ENCODE measurements at regions not wholly inside any gene's neighbourhood (a gene's known extent, or its start where the extent isn't known, plus 50 kb on each side); places are given as distances from the start of the nearest gene placed in this dataset.

DNA sequence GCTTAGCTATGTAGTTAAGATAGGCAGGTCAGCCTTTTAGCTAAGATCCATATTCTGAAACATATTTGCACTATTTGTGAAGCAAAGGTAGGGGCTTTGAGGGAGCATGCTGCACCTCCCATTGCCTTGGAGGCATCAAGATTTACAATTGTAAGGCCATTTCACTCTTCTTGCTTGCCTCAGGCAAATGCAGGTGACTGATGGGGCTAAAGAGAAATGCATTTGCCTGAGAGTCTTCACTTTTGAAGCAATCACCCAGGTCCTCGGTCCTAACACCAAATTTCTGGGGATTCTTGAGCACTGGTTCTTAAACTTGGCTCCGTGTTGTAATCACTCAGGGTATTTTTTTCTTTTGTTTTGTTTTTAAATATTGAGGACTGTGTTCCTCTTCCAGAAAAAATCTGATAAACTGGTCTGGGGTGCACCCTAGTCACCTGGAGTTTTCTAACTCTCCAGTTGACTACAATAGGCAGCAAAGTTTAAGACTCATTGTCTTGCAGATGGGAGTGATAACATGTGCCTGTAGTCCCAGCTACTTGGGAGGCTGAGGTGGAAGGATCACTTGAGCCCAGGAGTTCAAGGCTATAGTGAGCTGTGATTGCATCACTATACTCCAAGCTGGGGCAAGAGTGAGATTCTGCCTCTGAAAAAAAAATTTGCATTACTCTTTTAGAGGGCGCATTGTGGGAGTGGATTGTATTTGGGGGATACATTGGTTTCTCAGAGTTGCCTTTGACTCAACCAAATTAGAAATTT is 68.1 kb downstream of the EOMES start:
- TF ChIP-seq, protein P1, sequence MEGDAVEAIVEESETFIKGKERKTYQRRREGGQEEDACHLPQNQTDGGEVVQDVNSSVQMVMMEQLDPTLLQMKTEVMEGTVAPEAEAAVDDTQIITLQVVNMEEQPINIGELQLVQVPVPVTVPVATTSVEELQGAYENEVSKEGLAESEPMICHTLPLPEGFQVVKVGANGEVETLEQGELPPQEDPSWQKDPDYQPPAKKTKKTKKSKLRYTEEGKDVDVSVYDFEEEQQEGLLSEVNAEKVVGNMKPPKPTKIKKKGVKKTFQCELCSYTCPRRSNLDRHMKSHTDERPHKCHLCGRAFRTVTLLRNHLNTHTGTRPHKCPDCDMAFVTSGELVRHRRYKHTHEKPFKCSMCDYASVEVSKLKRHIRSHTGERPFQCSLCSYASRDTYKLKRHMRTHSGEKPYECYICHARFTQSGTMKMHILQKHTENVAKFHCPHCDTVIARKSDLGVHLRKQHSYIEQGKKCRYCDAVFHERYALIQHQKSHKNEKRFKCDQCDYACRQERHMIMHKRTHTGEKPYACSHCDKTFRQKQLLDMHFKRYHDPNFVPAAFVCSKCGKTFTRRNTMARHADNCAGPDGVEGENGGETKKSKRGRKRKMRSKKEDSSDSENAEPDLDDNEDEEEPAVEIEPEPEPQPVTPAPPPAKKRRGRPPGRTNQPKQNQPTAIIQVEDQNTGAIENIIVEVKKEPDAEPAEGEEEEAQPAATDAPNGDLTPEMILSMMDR (IDR thresholded peaks at IDR 0.05; ENCODE audit: low read depth, low read length): no peak
- DNase-seq (ENCODE audit: extremely low read depth, low read depth): no peak

DNA sequence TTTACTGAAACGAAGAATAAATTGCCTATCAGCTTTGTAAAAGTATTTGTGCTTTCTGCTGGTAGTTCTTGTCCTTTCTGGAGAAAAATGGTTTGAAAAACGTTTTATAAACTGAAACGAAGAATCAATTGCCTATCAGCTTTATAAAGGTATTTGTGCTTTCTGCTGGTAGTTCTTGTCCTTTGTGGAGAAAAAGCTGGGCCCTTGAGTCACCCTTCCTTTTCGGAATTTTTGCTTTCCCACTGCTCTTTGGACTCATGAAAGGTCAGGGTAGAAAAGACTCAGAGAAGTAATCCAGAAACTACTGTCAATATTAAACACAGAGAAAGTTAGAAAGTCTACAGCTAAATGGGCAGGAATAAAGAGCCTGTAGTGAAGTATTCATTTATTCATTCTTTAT is 72.8 kb downstream of the EOMES start:
- DNase-seq (ENCODE audit: extremely low read depth, low read depth): no peak
- TF ChIP-seq, protein P1 (IDR thresholded peaks at IDR 0.05; ENCODE audit: low read depth, low read length): no peak

DNA sequence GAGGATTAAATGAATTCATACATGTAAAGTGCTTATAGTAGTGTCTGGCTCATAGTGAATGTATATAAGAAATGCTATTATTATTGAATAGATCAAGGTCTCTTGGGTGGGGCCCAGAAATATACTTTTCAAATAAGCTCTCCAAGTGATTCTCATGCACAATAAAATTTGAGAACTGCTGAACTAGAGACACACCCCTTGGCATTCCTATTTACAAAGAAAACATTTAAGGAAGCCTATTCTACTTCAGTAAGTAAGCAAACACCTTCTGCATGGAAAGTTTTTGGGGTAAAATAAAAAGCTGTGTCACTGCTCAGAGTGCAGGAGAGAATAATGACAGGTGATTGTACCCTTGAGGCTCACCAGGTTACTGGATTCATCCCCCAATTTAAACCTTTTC is 75.2 kb downstream of the EOMES start:
- TF ChIP-seq, protein P1 (IDR thresholded peaks at IDR 0.05; ENCODE audit: low read depth, low read length): no peak
- no peak for DNase-seq (ENCODE audit: extremely low read depth, low read depth)

DNA sequence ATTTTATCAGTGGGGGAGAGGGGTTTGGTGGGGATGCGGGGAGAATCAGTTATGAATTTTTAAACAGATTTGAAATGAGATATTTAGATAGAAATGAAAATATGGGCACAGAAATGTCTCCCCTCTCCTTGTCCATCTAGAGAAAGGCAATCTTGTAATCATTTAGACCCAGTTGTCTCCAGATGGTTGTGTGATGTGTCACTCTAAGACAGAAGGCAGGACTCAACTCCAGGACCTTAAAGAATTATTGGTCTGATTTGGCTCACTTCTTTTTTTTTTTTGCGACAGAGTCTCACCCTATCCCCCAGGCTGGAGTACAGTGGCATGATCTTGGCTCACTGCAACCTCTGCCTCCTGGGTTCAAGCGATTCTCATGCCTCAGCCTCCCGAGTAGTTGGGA is 77.2 kb downstream of the EOMES start:
- TF ChIP-seq, protein P1 (IDR thresholded peaks at IDR 0.05; ENCODE audit: low read depth, low read length): no peak
- DNase-seq (ENCODE audit: extremely low read depth, low read depth): no peak

DNA sequence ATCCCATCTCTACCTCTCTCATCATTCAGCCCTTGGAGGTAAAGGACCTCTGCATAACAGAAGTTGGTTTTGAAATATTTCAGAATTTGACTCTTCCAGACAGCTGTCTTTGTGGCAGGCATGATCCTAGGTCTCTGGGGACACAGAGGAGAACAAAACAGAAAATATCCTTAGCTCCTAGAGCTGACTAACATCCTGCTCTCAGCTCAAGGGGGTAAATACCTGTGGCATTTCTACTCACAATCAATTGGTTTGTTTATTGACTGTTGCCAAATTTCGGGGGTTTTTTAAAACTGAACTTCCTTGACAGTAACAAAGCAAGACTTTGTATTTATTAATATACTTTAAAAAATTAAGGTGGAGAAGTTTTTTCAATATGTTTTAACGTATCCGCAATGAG is 78.8 kb downstream of the EOMES start:
- TF ChIP-seq, protein P1 (IDR thresholded peaks at IDR 0.05; ENCODE audit: low read depth, low read length): no peak
- DNase-seq (ENCODE audit: extremely low read depth, low read depth): peak; percentile 7

DNA sequence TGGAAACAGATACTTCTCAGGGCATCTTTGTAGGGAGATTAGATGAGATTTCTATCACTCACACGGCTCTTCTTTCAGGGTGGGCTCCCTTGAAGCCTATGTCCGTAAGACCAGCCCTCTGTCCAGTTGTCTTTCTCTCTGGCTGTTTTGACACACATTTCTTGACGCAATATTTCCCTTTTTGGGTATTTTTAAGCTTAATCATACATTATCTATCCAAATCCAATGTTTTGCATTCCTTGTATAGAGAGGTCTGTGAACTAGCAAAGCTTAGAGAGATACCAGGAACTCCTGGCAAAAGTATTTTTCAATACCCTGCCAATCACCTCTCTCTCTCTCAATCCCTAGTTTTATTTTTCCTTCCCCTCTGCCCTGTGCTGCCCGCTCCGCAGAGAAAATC is 79.3 kb downstream of the EOMES start:
- TF ChIP-seq, protein P1 (IDR thresholded peaks at IDR 0.05; ENCODE audit: low read depth, low read length): no peak

DNA sequence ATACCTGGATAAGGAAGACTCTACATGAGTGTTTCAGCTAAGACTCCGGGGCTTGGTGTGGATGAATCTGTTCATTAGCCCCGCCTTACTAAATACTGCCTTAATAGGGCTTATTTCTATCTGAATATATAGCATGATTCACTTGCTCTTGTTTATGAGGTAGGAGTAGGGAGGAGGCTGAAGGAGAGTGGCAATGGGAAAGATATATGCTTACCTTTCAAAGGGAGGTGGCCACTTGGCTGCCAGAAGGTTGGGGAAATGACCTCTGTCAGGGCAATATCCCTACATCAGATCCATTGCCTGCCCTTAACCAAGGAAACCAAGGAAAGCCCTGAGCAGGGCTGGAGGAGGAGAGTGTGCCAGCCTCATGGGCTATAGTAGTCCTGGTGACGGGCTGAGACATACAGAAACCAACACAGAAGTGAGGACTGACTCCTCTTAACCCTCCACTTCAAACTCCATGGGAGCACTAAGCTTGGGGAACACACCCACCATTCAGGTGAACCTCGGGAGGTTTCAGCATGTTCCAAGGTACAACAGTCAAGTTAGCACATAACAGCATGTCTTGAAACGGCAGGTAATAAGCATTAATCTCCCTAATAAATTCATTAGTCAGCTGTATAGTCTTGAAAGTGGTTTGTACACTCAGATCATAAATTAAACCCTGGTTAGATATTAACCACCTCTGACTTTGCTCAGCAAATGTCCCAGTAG is 80.1 kb downstream of the EOMES start:
- no peak for DNase-seq (ENCODE audit: extremely low read depth, low read depth)
- TF ChIP-seq, protein P1 (IDR thresholded peaks at IDR 0.05; ENCODE audit: low read depth, low read length): no peak

More for the DNA sequence above, 79.3 kb downstream of the EOMES start:
- no peak for DNase-seq (ENCODE audit: extremely low read depth, low read depth)

Measured in AG09319 (cell line).